ENCODE measurements at regions not wholly inside any gene's neighbourhood (a gene's known extent, or its start where the extent isn't known, plus 50 kb on each side); places are given as distances from the start of the nearest gene placed in this dataset.

DNA sequence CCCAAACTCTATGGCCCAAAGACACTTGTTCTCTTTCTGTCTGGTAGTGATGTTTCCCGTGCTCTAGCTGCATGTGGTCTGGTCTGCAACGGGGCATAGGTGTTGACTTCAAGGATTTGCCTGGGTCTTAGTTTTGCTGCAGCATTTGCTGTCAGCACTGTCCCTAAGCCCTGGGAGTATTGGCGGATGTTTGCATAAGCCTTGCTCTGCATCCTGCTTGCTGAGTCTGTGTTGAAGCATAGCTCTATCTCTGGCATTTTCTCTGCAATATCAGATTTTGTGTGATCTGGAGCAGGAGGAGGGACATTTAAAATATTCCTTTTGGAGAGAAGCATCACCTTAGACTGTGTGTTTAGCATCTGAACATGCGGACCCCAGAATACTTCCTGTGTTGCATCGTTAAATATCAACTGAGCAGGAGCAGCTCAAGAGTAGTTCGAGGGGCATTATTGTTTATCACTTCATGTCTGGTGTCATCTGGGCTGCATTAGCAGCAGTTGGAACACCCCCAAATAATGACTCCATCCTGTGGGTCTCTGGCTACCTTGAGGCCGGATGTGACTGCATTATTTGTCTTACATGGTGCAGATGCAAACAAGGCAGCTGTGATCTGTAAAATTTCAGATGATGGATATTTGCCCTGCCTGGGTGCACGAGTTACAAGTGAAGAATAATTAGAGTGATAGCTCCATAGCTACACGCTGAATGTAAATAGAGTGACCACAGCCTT, 231.7 kb downstream of the TRIB2 start (continued):
- TF ChIP-seq, protein P1, sequence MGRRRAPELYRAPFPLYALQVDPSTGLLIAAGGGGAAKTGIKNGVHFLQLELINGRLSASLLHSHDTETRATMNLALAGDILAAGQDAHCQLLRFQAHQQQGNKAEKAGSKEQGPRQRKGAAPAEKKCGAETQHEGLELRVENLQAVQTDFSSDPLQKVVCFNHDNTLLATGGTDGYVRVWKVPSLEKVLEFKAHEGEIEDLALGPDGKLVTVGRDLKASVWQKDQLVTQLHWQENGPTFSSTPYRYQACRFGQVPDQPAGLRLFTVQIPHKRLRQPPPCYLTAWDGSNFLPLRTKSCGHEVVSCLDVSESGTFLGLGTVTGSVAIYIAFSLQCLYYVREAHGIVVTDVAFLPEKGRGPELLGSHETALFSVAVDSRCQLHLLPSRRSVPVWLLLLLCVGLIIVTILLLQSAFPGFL (CRISPR knock-in tag; IDR thresholded peaks at IDR 0.05; ENCODE audit: borderline replicate concordance) = no peak
- no peak for TF ChIP-seq NFATC4 (CRISPR knock-in tag; IDR thresholded peaks at IDR 0.05)
- TF ChIP-seq HMGA2 (CRISPR knock-in tag; IDR thresholded peaks at IDR 0.05) = no peak
- no peak for TF ChIP-seq ZBTB21 (CRISPR knock-in tag; IDR thresholded peaks at IDR 0.05; ENCODE audit: borderline replicate concordance)
- no peak for TF ChIP-seq NR3C1 (CRISPR knock-in tag; conservative IDR thresholded peaks at IDR 0.05; ENCODE audit: low read depth)
- TF ChIP-seq OVOL2 (CRISPR knock-in tag; IDR thresholded peaks at IDR 0.05; ENCODE audit: borderline replicate concordance) = no peak
- TF ChIP-seq NFYB (CRISPR knock-in tag; conservative IDR thresholded peaks at IDR 0.05; ENCODE audit: low read depth) = no peak

DNA sequence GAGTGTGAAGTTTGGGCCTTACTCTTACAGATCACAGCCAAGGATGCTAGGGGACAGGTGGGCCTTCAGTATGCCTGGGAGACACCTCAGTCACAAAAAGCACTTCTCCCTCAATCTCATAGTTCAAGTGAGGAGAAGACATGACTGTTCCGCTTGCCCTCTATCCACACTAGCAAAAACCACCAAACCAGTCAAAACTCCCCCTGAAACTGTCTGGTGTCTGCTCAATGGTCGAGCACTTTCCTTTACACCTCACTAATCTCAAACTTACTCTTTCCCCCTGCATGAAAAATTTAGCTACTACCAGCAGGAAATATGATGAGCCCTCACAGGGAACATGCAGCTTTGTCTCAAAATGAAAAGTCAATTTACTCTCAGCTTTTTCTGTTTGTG, 232.2 kb downstream of the TRIB2 start:
- ATAC-seq (no peak), DNase-seq (ENCODE audit: low spot score) (no peak)
- CTCF ChIA-PET = interaction anchor here (0.9 to 1.8 kb wide), 3 partner anchors 17 to 233 kb away, joined by 3 to 6 read pairs (median 4); partner anchors contain the start of gene TRIB2
- Mint-ChIP-seq H3K27ac (no peak overlapping the region), H3K4me3 (no peak overlapping the region), H3K9me3 (no peaks in the 10 kb centered on the region), H3K27me3 (ENCODE audit: low read depth) (no peaks in the 10 kb centered on the region), H3K4me1 (peaks cover 10% of the 10 kb centered on the region), H3K36me3 (no peaks in the 10 kb centered on the region)
- POLR2A ChIA-PET = no interaction called here
- TF ChIP-seq FOXP1 (CRISPR knock-in tag; IDR thresholded peaks at IDR 0.05; ENCODE audit: borderline replicate concordance) (no peak), ESRRA (CRISPR knock-in tag; IDR thresholded peaks at IDR 0.05; ENCODE audit: borderline replicate concordance) (no peak), FOXJ3 (CRISPR knock-in tag; IDR thresholded peaks at IDR 0.05; ENCODE audit: borderline replicate concordance) (no peak), CREM (CRISPR knock-in tag; IDR thresholded peaks at IDR 0.05) (no peak), NFE2L1 (CRISPR knock-in tag; IDR thresholded peaks at IDR 0.05) (no peak), KAT7 (CRISPR knock-in tag; IDR thresholded peaks at IDR 0.05; ENCODE audit: borderline replicate concordance) (no peak), IRF2 (CRISPR knock-in tag; IDR thresholded peaks at IDR 0.05; ENCODE audit: borderline replicate concordance, low read depth) (no peak), ZNF416 (CRISPR knock-in tag; IDR thresholded peaks at IDR 0.05) (no peak), ATF1 (CRISPR knock-in tag; IDR thresholded peaks at IDR 0.05) (no peak)
- TF ChIP-seq, protein P2, sequence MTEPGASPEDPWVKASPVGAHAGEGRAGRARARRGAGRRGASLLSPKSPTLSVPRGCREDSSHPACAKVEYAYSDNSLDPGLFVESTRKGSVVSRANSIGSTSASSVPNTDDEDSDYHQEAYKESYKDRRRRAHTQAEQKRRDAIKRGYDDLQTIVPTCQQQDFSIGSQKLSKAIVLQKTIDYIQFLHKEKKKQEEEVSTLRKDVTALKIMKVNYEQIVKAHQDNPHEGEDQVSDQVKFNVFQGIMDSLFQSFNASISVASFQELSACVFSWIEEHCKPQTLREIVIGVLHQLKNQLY (CRISPR knock-in tag; IDR thresholded peaks at IDR 0.05) = no peak
- TF ChIP-seq, protein P3, sequence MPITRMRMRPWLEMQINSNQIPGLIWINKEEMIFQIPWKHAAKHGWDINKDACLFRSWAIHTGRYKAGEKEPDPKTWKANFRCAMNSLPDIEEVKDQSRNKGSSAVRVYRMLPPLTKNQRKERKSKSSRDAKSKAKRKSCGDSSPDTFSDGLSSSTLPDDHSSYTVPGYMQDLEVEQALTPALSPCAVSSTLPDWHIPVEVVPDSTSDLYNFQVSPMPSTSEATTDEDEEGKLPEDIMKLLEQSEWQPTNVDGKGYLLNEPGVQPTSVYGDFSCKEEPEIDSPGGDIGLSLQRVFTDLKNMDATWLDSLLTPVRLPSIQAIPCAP (CRISPR knock-in tag; IDR thresholded peaks at IDR 0.05) = no peak
- TF ChIP-seq, protein P4, sequence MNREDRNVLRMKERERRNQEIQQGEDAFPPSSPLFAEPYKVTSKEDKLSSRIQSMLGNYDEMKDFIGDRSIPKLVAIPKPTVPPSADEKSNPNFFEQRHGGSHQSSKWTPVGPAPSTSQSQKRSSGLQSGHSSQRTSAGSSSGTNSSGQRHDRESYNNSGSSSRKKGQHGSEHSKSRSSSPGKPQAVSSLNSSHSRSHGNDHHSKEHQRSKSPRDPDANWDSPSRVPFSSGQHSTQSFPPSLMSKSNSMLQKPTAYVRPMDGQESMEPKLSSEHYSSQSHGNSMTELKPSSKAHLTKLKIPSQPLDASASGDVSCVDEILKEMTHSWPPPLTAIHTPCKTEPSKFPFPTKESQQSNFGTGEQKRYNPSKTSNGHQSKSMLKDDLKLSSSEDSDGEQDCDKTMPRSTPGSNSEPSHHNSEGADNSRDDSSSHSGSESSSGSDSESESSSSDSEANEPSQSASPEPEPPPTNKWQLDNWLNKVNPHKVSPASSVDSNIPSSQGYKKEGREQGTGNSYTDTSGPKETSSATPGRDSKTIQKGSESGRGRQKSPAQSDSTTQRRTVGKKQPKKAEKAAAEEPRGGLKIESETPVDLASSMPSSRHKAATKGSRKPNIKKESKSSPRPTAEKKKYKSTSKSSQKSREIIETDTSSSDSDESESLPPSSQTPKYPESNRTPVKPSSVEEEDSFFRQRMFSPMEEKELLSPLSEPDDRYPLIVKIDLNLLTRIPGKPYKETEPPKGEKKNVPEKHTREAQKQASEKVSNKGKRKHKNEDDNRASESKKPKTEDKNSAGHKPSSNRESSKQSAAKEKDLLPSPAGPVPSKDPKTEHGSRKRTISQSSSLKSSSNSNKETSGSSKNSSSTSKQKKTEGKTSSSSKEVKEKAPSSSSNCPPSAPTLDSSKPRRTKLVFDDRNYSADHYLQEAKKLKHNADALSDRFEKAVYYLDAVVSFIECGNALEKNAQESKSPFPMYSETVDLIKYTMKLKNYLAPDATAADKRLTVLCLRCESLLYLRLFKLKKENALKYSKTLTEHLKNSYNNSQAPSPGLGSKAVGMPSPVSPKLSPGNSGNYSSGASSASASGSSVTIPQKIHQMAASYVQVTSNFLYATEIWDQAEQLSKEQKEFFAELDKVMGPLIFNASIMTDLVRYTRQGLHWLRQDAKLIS (CRISPR knock-in tag; IDR thresholded peaks at IDR 0.05; ENCODE audit: borderline replicate concordance) = no peak
- TF ChIP-seq, protein P5, sequence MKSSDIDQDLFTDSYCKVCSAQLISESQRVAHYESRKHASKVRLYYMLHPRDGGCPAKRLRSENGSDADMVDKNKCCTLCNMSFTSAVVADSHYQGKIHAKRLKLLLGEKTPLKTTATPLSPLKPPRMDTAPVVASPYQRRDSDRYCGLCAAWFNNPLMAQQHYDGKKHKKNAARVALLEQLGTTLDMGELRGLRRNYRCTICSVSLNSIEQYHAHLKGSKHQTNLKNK (CRISPR knock-in tag; IDR thresholded peaks at IDR 0.05) = no peak

All from WTC11 (cell line).